ENCODE measurements at regions not wholly inside any gene's neighbourhood (a gene's known extent, or its start where the extent isn't known, plus 50 kb on each side); places are given as distances from the start of the nearest gene placed in this dataset.
"Not testable (repeated sequence)": the region's sequence is repeated elsewhere in the genome, so short reads cannot be mapped to it uniquely, and the experiment has no call there.

GRCh38 chr13:94902722-94903407 lies 190.5 kb upstream of the SOX21 start:
- no peak for DNase-seq (ENCODE audit: low read depth)

GRCh38 chr13:94901070-94901469 lies 188.7 kb upstream of the SOX21 start:
- peak; percentile 9 for DNase-seq (ENCODE audit: low read depth)

GRCh38 chr13:94896719-94897317 lies 184.5 kb upstream of the SOX21 start:
- no peak for DNase-seq (ENCODE audit: low read depth)

- no peak for DNase-seq (ENCODE audit: low read depth)
Measured at GRCh38 chr13:94896238-94896637, 183.9 kb upstream of the SOX21 start.

GRCh38 chr13:94886191-94886590 lies 173.8 kb upstream of the SOX21 start:
- DNase-seq (ENCODE audit: low read depth), result peak; percentile 3

GRCh38 chr13:94880463-94880862 lies 168.1 kb upstream of the SOX21 start:
- DNase-seq (ENCODE audit: low read depth), result no peak

GRCh38 chr13:94878602-94879165 lies 166.3 kb upstream of the SOX21 start:
- no peak for DNase-seq (ENCODE audit: low read depth)

GRCh38 chr13:94864474-94864873 lies 152.1 kb upstream of the SOX21 start:
- no peak for DNase-seq (ENCODE audit: low read depth)

- DNase-seq (ENCODE audit: low read depth), result peak; percentile 36
Measured at GRCh38 chr13:94860981-94861407, 148.6 kb upstream of the SOX21 start.

- no peak for DNase-seq (ENCODE audit: low read depth)
Measured at GRCh38 chr13:94859811-94860210, 147.5 kb upstream of the SOX21 start.

GRCh38 chr13:94859278-94859691 lies 146.9 kb upstream of the SOX21 start:
- DNase-seq (ENCODE audit: low read depth), result no peak

GRCh38 chr13:94858856-94859255 lies 146.5 kb upstream of the SOX21 start:
- DNase-seq (ENCODE audit: low read depth), result no peak

- no peak for DNase-seq (ENCODE audit: low read depth)
Measured at GRCh38 chr13:94854688-94855087, 142.3 kb upstream of the SOX21 start.

- no peak for DNase-seq (ENCODE audit: low read depth)
Measured at GRCh38 chr13:94851576-94851975, 139.2 kb upstream of the SOX21 start.

- DNase-seq (ENCODE audit: low read depth), result no peak
Measured at GRCh38 chr13:94849254-94849653, 136.9 kb upstream of the SOX21 start.

- DNase-seq (ENCODE audit: low read depth), result no peak
Measured at GRCh38 chr13:94842901-94843300, 130.6 kb upstream of the SOX21 start.

GRCh38 chr13:94837056-94837455 lies 124.7 kb upstream of the SOX21 start:
- DNase-seq (ENCODE audit: low read depth), result not testable (repeated sequence)

GRCh38 chr13:94829837-94830365 lies 117.6 kb upstream of the SOX21 start:
- DNase-seq (ENCODE audit: low read depth), result no peak

- no peak for DNase-seq (ENCODE audit: low read depth)
Measured at GRCh38 chr13:94829185-94829836, 117.0 kb upstream of the SOX21 start.

GRCh38 chr13:94827566-94827965 lies 115.2 kb upstream of the SOX21 start:
- DNase-seq (ENCODE audit: low read depth), result no peak

- DNase-seq (ENCODE audit: low read depth), result no peak
Measured at GRCh38 chr13:94825507-94825906, 113.2 kb upstream of the SOX21 start.

- DNase-seq (ENCODE audit: low read depth), result no peak
Measured at GRCh38 chr13:94824601-94825000, 112.3 kb upstream of the SOX21 start.

- DNase-seq (ENCODE audit: low read depth), result no peak
Measured at GRCh38 chr13:94822356-94822755, 110.0 kb upstream of the SOX21 start.
